Thyroid gland (tissue), 4 donors: ENCODE measurements at regions not wholly inside any gene's neighbourhood (a gene's known extent, or its start where the extent isn't known, plus 50 kb on each side); places are given as distances from the start of the nearest gene placed in this dataset.

ENCODE experiments used
- CTCF ChIP-seq, 6 experiments: fragments of 200-600 bp in 3 of 6; fragments of 450-650 bp in 3 of 6; sonication (generic) in 3 of 6; IDR thresholded peaks; one replicate each; pipeline ENCODE4 v1.5.1; 2016 to 2019; ENCODE audit warnings: antibody characterized with exemption in 6 of 6, mild to moderate bottlenecking in 2 of 6, inconsistent platforms in 1 of 6, moderate library complexity in 1 of 6
- POLR2A ChIP-seq, 2 donors: fragments of 450-650 bp; IDR thresholded peaks; one replicate each; pipeline ENCODE4 v1.6.1; 2017; ENCODE audit warnings: antibody characterized with exemption in 2 of 2, mild to moderate bottlenecking in 2 of 2, moderate library complexity in 1 of 2

GRCh38 chrX:27380163-27380845, 82.8 kb downstream of the PPP4R3C start:
- TF ChIP-seq CTCF (IDR thresholded peaks at IDR 0.05) = no peak
- no peak for TF ChIP-seq POLR2A (IDR thresholded peaks at IDR 0.05)
